MM.1S (cell line): ENCODE measurements at regions not wholly inside any gene's neighbourhood (a gene's known extent, or its start where the extent isn't known, plus 50 kb on each side); places are given as distances from the start of the nearest gene placed in this dataset.

Experiments used
- DNase-seq: peaks from one replicate; pipeline ENCODE4 v3.0.0-alpha.2; 2015
- H2AFZ ChIP-seq: fragments of 300-600 bp; sonication (generic); 2 replicates; pipeline ENCODE4 v1.6.0; 2016; ENCODE audit warnings: antibody characterized with exemption, low read length
- H3F3A ChIP-seq: fragments of 300-600 bp; sonication (generic); 2 replicates; pipeline ENCODE4 v1.6.1; 2016; ENCODE audit warnings: mild to moderate bottlenecking, antibody characterized with exemption, low read length, moderate library complexity, mixed read lengths; ENCODE audit not compliant: insufficient read depth
- H3K27ac ChIP-seq: fragments of 300-600 bp; sonication (generic); 2 replicates; pipeline ENCODE4 v1.5.1; 2016; ENCODE audit warnings: mild to moderate bottlenecking, low read length
- H3K27me3 ChIP-seq: fragments of 300-600 bp; sonication (generic); replicated peaks from 2 replicates; pipeline ENCODE4 v1.6.0; 2016; ENCODE audit warnings: low read length; ENCODE audit not compliant: insufficient read depth
- H3K36me3 ChIP-seq: fragments of 300-600 bp; sonication (generic); replicated peaks from 2 replicates; pipeline ENCODE4 v1.6.1; 2016; ENCODE audit warnings: mild to moderate bottlenecking, low read length, mixed read lengths; ENCODE audit not compliant: insufficient read depth
- H3K4me1 ChIP-seq: fragments of 300-600 bp; sonication (generic); 2 replicates; pipeline ENCODE4 v1.6.1; 2016; ENCODE audit warnings: low read length, mixed read lengths
- H3K4me2 ChIP-seq: fragments of 300-600 bp; sonication (generic); 2 replicates; pipeline ENCODE4 v1.6.0; 2016; ENCODE audit warnings: low read depth, low read length
- H3K4me3 ChIP-seq: fragments of 300-600 bp; sonication (generic); 2 replicates; pipeline ENCODE4 v1.5.1; 2016; ENCODE audit warnings: low read length, mixed read lengths
- H3K79me2 ChIP-seq: fragments of 300-600 bp; sonication (generic); 2 replicates; pipeline ENCODE4 v1.6.1; 2016; ENCODE audit warnings: mixed run types, low read length, mixed read lengths
- H3K9ac ChIP-seq: fragments of 300-600 bp; sonication (generic); 2 replicates; pipeline ENCODE4 v1.6.1; 2016; ENCODE audit warnings: low read length, mixed read lengths
- H3K9me2 ChIP-seq: fragments of 300-600 bp; sonication (generic); replicated peaks from 2 replicates; pipeline ENCODE4 v1.6.1; 2016; ENCODE audit warnings: mild to moderate bottlenecking, low read length, mixed read lengths; ENCODE audit not compliant: insufficient read depth
- H3K9me3 ChIP-seq: fragments of 300-600 bp; sonication (generic); replicated peaks from 2 replicates; pipeline ENCODE4 v1.6.1; 2016; ENCODE audit warnings: mild to moderate bottlenecking, low read length, mixed read lengths; ENCODE audit not compliant: insufficient read depth
- H4K20me1 ChIP-seq: fragments of 300-600 bp; sonication (generic); 2 replicates; pipeline ENCODE4 v1.6.1; 2016; ENCODE audit warnings: mild to moderate bottlenecking, low read length, moderate library complexity, mixed read lengths; ENCODE audit not compliant: insufficient read depth
- EZH2 ChIP-seq: fragments of 300-600 bp; sonication (generic); optimal IDR thresholded peaks from 2 replicates; pipeline ENCODE3; 2017; ENCODE audit warnings: low read depth, mild to moderate bottlenecking, antibody characterized with exemption, low read length, mixed read lengths
- EZH2phosphoT487 ChIP-seq: fragments of 300-600 bp; sonication (generic); IDR thresholded peaks from 2 replicates; pipeline ENCODE4 v1.6.1; 2018; ENCODE audit warnings: antibody characterized with exemption, low read length
- TF ChIP-seq, protein P1 (sequence below): fragments of 300-600 bp; sonication (generic); IDR thresholded peaks from 2 replicates; pipeline ENCODE4 v1.5.1; 2016; ENCODE audit warnings: antibody characterized with exemption, low read length, mixed read lengths

DNA sequence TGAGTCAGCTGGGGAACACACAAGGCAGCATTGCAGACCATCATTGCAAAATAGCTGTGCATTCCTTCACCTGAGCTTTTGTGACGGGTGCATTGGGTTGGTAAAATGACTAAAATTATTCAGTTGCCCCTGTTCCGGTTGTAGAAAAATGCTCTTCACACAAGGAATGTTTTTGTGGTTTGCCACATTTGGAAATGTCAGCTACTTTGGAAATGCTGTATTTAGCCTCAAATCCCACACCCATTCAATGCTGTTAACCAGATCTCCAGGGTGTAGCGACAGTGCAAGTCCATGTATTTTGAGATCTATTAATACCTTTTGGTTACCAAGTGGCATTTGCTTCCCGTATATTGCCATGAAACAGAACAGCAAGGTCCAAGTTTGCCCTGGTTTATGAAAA, 201.2 kb downstream of the FOXA2 start:
- Histone ChIP-seq H2AFZ (no peak overlapping the region), H3K27me3 (no peaks in the 10 kb centered on the region), H3F3A (0 out of 2 replicates have a peak, but pooled peaks cover 5% of the 10 kb centered on the region), H3K9me3 (no peaks in the 10 kb centered on the region), H3K4me1 (peaks cover 20% of the 10 kb centered on the region), H3K4me2 (peak overlapping the region; percentile 30; the same call in 1 of the 2 replicates), H3K27ac (peak overlapping the region; percentile 39; the same call in 1 of the 2 replicates), H3K9me2 (no peaks in the 10 kb centered on the region), H4K20me1 (no peaks in the 10 kb centered on the region), H3K36me3 (no peaks in the 10 kb centered on the region), H3K4me3 (no peak overlapping the region), H3K9ac (no peak overlapping the region), H3K79me2 (no peaks in the 10 kb centered on the region)
- DNase-seq, result no peak
- TF ChIP-seq EZH2phosphoT487 (no peak), EZH2 (no peak)
- TF ChIP-seq, protein P1, sequence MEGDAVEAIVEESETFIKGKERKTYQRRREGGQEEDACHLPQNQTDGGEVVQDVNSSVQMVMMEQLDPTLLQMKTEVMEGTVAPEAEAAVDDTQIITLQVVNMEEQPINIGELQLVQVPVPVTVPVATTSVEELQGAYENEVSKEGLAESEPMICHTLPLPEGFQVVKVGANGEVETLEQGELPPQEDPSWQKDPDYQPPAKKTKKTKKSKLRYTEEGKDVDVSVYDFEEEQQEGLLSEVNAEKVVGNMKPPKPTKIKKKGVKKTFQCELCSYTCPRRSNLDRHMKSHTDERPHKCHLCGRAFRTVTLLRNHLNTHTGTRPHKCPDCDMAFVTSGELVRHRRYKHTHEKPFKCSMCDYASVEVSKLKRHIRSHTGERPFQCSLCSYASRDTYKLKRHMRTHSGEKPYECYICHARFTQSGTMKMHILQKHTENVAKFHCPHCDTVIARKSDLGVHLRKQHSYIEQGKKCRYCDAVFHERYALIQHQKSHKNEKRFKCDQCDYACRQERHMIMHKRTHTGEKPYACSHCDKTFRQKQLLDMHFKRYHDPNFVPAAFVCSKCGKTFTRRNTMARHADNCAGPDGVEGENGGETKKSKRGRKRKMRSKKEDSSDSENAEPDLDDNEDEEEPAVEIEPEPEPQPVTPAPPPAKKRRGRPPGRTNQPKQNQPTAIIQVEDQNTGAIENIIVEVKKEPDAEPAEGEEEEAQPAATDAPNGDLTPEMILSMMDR, result no peak

DNA sequence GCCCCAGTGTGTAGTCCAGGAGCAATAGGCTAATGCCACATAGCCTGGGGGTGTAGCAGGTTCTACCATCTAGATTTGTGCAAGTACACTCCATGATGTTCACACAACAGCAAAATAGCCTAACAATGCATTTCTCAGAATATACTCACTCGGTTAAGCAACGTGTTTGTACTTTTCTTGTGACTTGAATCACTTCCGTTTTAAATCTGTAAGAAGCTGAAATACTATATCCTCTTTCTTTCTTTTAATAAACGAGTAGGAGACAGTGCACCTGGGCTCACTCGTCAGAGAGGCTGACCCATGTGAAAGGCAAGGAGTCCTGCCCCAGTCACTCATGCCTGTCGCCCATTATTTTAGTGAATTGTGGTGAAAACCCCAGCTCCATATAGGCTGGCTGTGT, 201.6 kb downstream of the FOXA2 start:
- H3K27ac ChIP-seq, result peak overlapping the region; percentile 39; the same call in 1 of the 2 replicates
- no peaks in the 10 kb centered on the region for H4K20me1 ChIP-seq
- H3K4me2 ChIP-seq, result peak overlapping the region; percentile 30; the same call in 1 of the 2 replicates
- H2AFZ ChIP-seq, result no peak overlapping the region
- no peaks in the 10 kb centered on the region for H3K9me3 ChIP-seq
- no peaks in the 10 kb centered on the region for H3K36me3 ChIP-seq
- no peaks in the 10 kb centered on the region for H3K27me3 ChIP-seq
- no peaks in the 10 kb centered on the region for H3K9me2 ChIP-seq
- H3K4me3 ChIP-seq, result no peak overlapping the region
- no peak overlapping the region for H3K9ac ChIP-seq
- H3K79me2 ChIP-seq, result no peaks in the 10 kb centered on the region
- H3F3A ChIP-seq, result 0 out of 2 replicates have a peak, but pooled peaks cover 5% of the 10 kb centered on the region
- H3K4me1 ChIP-seq, result peaks cover 20% of the 10 kb centered on the region
- DNase-seq, result peak; percentile 70
- TF ChIP-seq EZH2phosphoT487 (no peak), EZH2 (no peak)
- TF ChIP-seq, protein P1, result no peak

DNA sequence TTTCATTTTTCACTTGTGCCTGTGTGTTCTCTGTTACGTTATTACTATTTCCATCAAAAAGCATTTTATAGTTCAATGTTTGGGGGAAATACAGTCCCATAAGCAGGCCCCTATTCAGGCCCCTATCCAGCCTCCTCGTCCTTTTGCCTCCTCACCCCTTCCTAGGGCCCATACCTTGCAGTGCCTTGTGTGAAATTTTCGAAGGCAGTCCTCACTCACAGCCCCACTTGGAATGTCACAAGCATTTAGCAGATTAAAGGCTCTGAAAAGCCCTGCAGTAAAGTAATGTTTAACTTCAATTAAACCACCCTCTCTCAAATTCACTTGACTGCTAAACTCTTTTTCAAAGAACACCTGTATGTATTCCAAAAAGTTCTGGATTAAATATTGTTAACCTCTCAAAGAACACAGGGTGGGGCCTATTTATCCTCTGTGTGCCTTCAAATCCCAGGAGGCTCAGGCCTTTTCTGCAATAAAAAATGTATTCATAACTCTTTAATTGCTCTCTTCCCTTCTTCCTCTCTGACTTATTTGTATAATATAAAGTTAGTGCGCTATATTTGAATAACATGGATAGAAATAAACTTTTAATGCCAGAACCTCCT, 202.5 kb downstream of the FOXA2 start:
- H3K4me2 ChIP-seq, result peak overlapping the region; percentile 30; the same call in 1 of the 2 replicates

More for the DNA sequence above, 202.5 kb downstream of the FOXA2 start:
- no peaks in the 10 kb centered on the region for H3K79me2 ChIP-seq
- H3K9ac ChIP-seq, result no peak overlapping the region
- no peak overlapping the region for H3K4me3 ChIP-seq
- H3K4me1 ChIP-seq, result peaks cover 15% of the 10 kb centered on the region
- H3F3A ChIP-seq, result 0 out of 2 replicates have a peak, but pooled peaks cover 5% of the 10 kb centered on the region
- H3K9me3 ChIP-seq, result no peaks in the 10 kb centered on the region
- H4K20me1 ChIP-seq, result no peaks in the 10 kb centered on the region
- no peak overlapping the region for H3K27ac ChIP-seq
- no peak for DNase-seq
- H2AFZ ChIP-seq, result no peak overlapping the region
- H3K9me2 ChIP-seq, result no peaks in the 10 kb centered on the region
- TF ChIP-seq EZH2phosphoT487 (no peak), EZH2 (no peak)
- TF ChIP-seq, protein P1, result no peak
- H3K36me3 ChIP-seq, result no peaks in the 10 kb centered on the region
- H3K27me3 ChIP-seq, result no peaks in the 10 kb centered on the region
